OCI-LY1 (cell line): ENCODE measurements at regions not wholly inside any gene's neighbourhood (a gene's known extent, or its start where the extent isn't known, plus 50 kb on each side); places are given as distances from the start of the nearest gene placed in this dataset.

ENCODE experiments used
- H2AFZ ChIP-seq: fragments of 200-600 bp; sonication (generic), shearing (Covaris generic); 2 replicates; pipeline ENCODE4 v1.6.0; 2014; ENCODE audit warnings: antibody characterized with exemption, mild to moderate bottlenecking, low read length
- H3F3A ChIP-seq: fragments of 200-600 bp; sonication (generic), shearing (Covaris generic); 2 replicates; pipeline ENCODE4 v1.6.0; 2014; ENCODE audit warnings: mild to moderate bottlenecking, antibody characterized with exemption, low read length, moderate library complexity; ENCODE audit not compliant: insufficient read depth
- H3K27ac ChIP-seq: fragments of 200-600 bp; sonication (generic); 2 replicates; pipeline ENCODE4 v1.5.1; 2014; ENCODE audit warnings: low read length, mixed run types, mild to moderate bottlenecking, low read depth; ENCODE audit not compliant: poor library complexity, severe bottlenecking
- H3K27me3 ChIP-seq: fragments of 200-600 bp; sonication (generic); 2 replicates; pipeline ENCODE4 v1.6.0; 2014; ENCODE audit warnings: antibody characterized with exemption, mild to moderate bottlenecking, low read length, moderate library complexity; ENCODE audit not compliant: insufficient read depth
- H3K36me3 ChIP-seq: fragments of 200-600 bp; sonication (generic); 2 replicates; pipeline ENCODE4 v1.6.1; 2014; ENCODE audit warnings: mild to moderate bottlenecking, antibody characterized with exemption, low read length, moderate library complexity, mixed read lengths; ENCODE audit not compliant: insufficient read depth
- H3K4me1 ChIP-seq: fragments of 200-600 bp; sonication (generic); 2 replicates; pipeline ENCODE4 v1.5.1; 2014; ENCODE audit warnings: mild to moderate bottlenecking, low read length, moderate library complexity; ENCODE audit not compliant: insufficient read depth, severe bottlenecking
- H3K4me2 ChIP-seq: fragments of 200-600 bp; sonication (generic), shearing (Covaris generic); 2 replicates; pipeline ENCODE4 v1.6.1; 2014; ENCODE audit warnings: low read length
- H3K4me3 ChIP-seq: fragments of 200-600 bp; sonication (generic); 2 replicates; pipeline ENCODE4 v1.5.1; 2014; ENCODE audit warnings: low read length, low read depth, mild to moderate bottlenecking, mixed read lengths; ENCODE audit not compliant: poor library complexity, severe bottlenecking
- H3K79me2 ChIP-seq: fragments of 200-600 bp; shearing (Covaris generic); 2 replicates; pipeline ENCODE4 v1.6.1; 2016; ENCODE audit warnings: mixed run types, low read length, mixed read lengths; ENCODE audit not compliant: insufficient read depth
- H3K9ac ChIP-seq: fragments of 200-600 bp; sonication (generic), shearing (Covaris generic); 2 replicates; pipeline ENCODE4 v1.6.1; 2014; ENCODE audit warnings: mild to moderate bottlenecking, low read length, mixed read lengths
- H3K9me2 ChIP-seq: fragments of 200-600 bp; sonication (generic), shearing (Covaris generic); 2 replicates; pipeline ENCODE4 v1.6.1; 2014; ENCODE audit warnings: low read depth, mild to moderate bottlenecking, low read length, mixed read lengths
- H3K9me3 ChIP-seq: fragments of 200-600 bp; shearing (Covaris generic); 2 replicates; pipeline ENCODE4 v1.6.1; 2014; ENCODE audit warnings: low read length, mixed read lengths
- H4K20me1 ChIP-seq: fragments of 200-600 bp; sonication (generic), shearing (Covaris generic); 2 replicates; pipeline ENCODE4 v1.6.0; 2016; ENCODE audit warnings: mild to moderate bottlenecking, low read length; ENCODE audit not compliant: insufficient read depth
- CTCF ChIP-seq: fragments of 200-600 bp; sonication (generic), shearing (Covaris generic); IDR thresholded peaks from 2 replicates; pipeline ENCODE4 v1.5.1; 2017; ENCODE audit warnings: mild to moderate bottlenecking, antibody characterized with exemption, low read length, moderate library complexity, mixed read lengths
- EZH2 ChIP-seq: fragments of 200-600 bp; sonication (generic), shearing (Covaris generic); IDR thresholded peaks from 2 replicates; pipeline ENCODE4 v1.8.0; 2017; ENCODE audit warnings: borderline replicate concordance, mixed run types, mild to moderate bottlenecking, antibody characterized with exemption, low read length, moderate library complexity, mixed read lengths

GRCh38 chr7:41571573-41571972 lies 131.3 kb downstream of the INHBA start:
- TF ChIP-seq CTCF (no peak), EZH2 (no peak)
- Histone ChIP-seq H3K27ac (no peak overlapping the region), H3K9me3 (no peaks in the 10 kb centered on the region)

GRCh38 chr7:41570766-41571165 lies 132.1 kb downstream of the INHBA start:
- Histone ChIP-seq H3K4me3 (no peak overlapping the region), H3K36me3 (no peaks in the 10 kb centered on the region), H3F3A (no peaks in the 10 kb centered on the region), H3K9me3 (no peaks in the 10 kb centered on the region), H3K79me2 (no peaks in the 10 kb centered on the region), H3K4me2 (no peak overlapping the region), H4K20me1 (no peaks in the 10 kb centered on the region), H3K9me2 (no peaks in the 10 kb centered on the region), H3K27me3 (no peaks in the 10 kb centered on the region), H3K4me1 (no peaks in the 10 kb centered on the region), H2AFZ (no peak overlapping the region), H3K27ac (no peak overlapping the region), H3K9ac (no peak overlapping the region)
- TF ChIP-seq CTCF (no peak), EZH2 (no peak)

More at GRCh38 chr7:41571573-41571972, 131.3 kb downstream of the INHBA start:
- Histone ChIP-seq H3K4me2 (no peak overlapping the region), H3K9me2 (no peaks in the 10 kb centered on the region), H4K20me1 (no peaks in the 10 kb centered on the region), H2AFZ (no peak overlapping the region), H3K79me2 (no peaks in the 10 kb centered on the region), H3K4me1 (no peaks in the 10 kb centered on the region), H3F3A (no peaks in the 10 kb centered on the region), H3K36me3 (no peaks in the 10 kb centered on the region), H3K4me3 (no peak overlapping the region), H3K9ac (no peak overlapping the region), H3K27me3 (no peaks in the 10 kb centered on the region)

GRCh38 chr7:41568135-41568534 lies 134.8 kb downstream of the INHBA start:
- H3K4me1 ChIP-seq = no peaks in the 10 kb centered on the region
- H3K9ac ChIP-seq = no peak overlapping the region
- no peak for TF ChIP-seq CTCF
- no peak for TF ChIP-seq EZH2
- H3F3A ChIP-seq = no peaks in the 10 kb centered on the region
- no peak overlapping the region for H2AFZ ChIP-seq
- no peaks in the 10 kb centered on the region for H3K79me2 ChIP-seq
- H3K36me3 ChIP-seq = no peaks in the 10 kb centered on the region
- H3K27me3 ChIP-seq = no peaks in the 10 kb centered on the region
- H4K20me1 ChIP-seq = no peaks in the 10 kb centered on the region
- H3K4me2 ChIP-seq = no peak overlapping the region
- H3K4me3 ChIP-seq = no peak overlapping the region
- no peaks in the 10 kb centered on the region for H3K9me2 ChIP-seq
- H3K9me3 ChIP-seq = no peaks in the 10 kb centered on the region
- no peak overlapping the region for H3K27ac ChIP-seq
